MM.1S (cell line): ENCODE measurements at regions not wholly inside any gene's neighbourhood (a gene's known extent, or its start where the extent isn't known, plus 50 kb on each side); places are given as distances from the start of the nearest gene placed in this dataset.

Experiments
- DNase-seq: peaks from one replicate; pipeline ENCODE4 v3.0.0-alpha.2; 2015
- H2AFZ ChIP-seq: fragments of 300-600 bp; sonication (generic); 2 replicates; pipeline ENCODE4 v1.6.0; 2016; ENCODE audit warnings: antibody characterized with exemption, low read length
- H3F3A ChIP-seq: fragments of 300-600 bp; sonication (generic); 2 replicates; pipeline ENCODE4 v1.6.1; 2016; ENCODE audit warnings: mild to moderate bottlenecking, antibody characterized with exemption, low read length, moderate library complexity, mixed read lengths; ENCODE audit not compliant: insufficient read depth
- H3K27ac ChIP-seq: fragments of 300-600 bp; sonication (generic); 2 replicates; pipeline ENCODE4 v1.5.1; 2016; ENCODE audit warnings: mild to moderate bottlenecking, low read length
- H3K27me3 ChIP-seq: fragments of 300-600 bp; sonication (generic); replicated peaks from 2 replicates; pipeline ENCODE4 v1.6.0; 2016; ENCODE audit warnings: low read length; ENCODE audit not compliant: insufficient read depth
- H3K36me3 ChIP-seq: fragments of 300-600 bp; sonication (generic); replicated peaks from 2 replicates; pipeline ENCODE4 v1.6.1; 2016; ENCODE audit warnings: mild to moderate bottlenecking, low read length, mixed read lengths; ENCODE audit not compliant: insufficient read depth
- H3K4me1 ChIP-seq: fragments of 300-600 bp; sonication (generic); 2 replicates; pipeline ENCODE4 v1.6.1; 2016; ENCODE audit warnings: low read length, mixed read lengths
- H3K4me2 ChIP-seq: fragments of 300-600 bp; sonication (generic); 2 replicates; pipeline ENCODE4 v1.6.0; 2016; ENCODE audit warnings: low read depth, low read length
- H3K4me3 ChIP-seq: fragments of 300-600 bp; sonication (generic); 2 replicates; pipeline ENCODE4 v1.5.1; 2016; ENCODE audit warnings: low read length, mixed read lengths
- H3K79me2 ChIP-seq: fragments of 300-600 bp; sonication (generic); 2 replicates; pipeline ENCODE4 v1.6.1; 2016; ENCODE audit warnings: mixed run types, low read length, mixed read lengths
- H3K9ac ChIP-seq: fragments of 300-600 bp; sonication (generic); 2 replicates; pipeline ENCODE4 v1.6.1; 2016; ENCODE audit warnings: low read length, mixed read lengths
- H3K9me2 ChIP-seq: fragments of 300-600 bp; sonication (generic); replicated peaks from 2 replicates; pipeline ENCODE4 v1.6.1; 2016; ENCODE audit warnings: mild to moderate bottlenecking, low read length, mixed read lengths; ENCODE audit not compliant: insufficient read depth
- H3K9me3 ChIP-seq: fragments of 300-600 bp; sonication (generic); replicated peaks from 2 replicates; pipeline ENCODE4 v1.6.1; 2016; ENCODE audit warnings: mild to moderate bottlenecking, low read length, mixed read lengths; ENCODE audit not compliant: insufficient read depth
- H4K20me1 ChIP-seq: fragments of 300-600 bp; sonication (generic); 2 replicates; pipeline ENCODE4 v1.6.1; 2016; ENCODE audit warnings: mild to moderate bottlenecking, low read length, moderate library complexity, mixed read lengths; ENCODE audit not compliant: insufficient read depth
- EZH2 ChIP-seq: fragments of 300-600 bp; sonication (generic); optimal IDR thresholded peaks from 2 replicates; pipeline ENCODE3; 2017; ENCODE audit warnings: low read depth, mild to moderate bottlenecking, antibody characterized with exemption, low read length, mixed read lengths
- EZH2phosphoT487 ChIP-seq: fragments of 300-600 bp; sonication (generic); IDR thresholded peaks from 2 replicates; pipeline ENCODE4 v1.6.1; 2018; ENCODE audit warnings: antibody characterized with exemption, low read length
- TF ChIP-seq, protein P1 (sequence below): fragments of 300-600 bp; sonication (generic); IDR thresholded peaks from 2 replicates; pipeline ENCODE4 v1.5.1; 2016; ENCODE audit warnings: antibody characterized with exemption, low read length, mixed read lengths

DNA sequence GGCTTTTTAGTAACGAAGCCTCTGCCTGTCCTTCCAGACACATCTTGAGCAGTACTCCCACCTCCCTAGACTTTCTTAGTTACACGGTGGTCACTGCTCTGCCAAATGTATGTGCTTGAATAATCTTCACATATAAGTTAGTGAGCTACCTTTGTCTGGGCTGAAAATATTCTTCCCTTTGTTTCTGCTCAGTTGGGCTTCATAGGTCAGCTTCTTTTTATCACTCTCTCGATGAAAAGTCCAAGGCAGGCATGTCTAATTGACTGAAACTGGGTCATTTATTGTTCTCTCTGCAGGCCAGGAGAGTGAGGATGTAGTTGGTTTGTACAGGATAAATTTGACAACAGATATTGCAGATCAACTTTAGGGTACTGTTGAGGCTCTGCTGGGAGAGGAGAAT is 636.7 kb upstream of the IGFBP3 start:
- Histone ChIP-seq H3K27ac (no peak overlapping the region), H3K4me1 (no peaks in the 10 kb centered on the region), H3K27me3 (no peaks in the 10 kb centered on the region), H3K4me3 (no peak overlapping the region), H3K9ac (no peak overlapping the region), H2AFZ (no peak overlapping the region), H3K9me2 (no peaks in the 10 kb centered on the region), H3F3A (no peaks in the 10 kb centered on the region), H4K20me1 (no peaks in the 10 kb centered on the region), H3K36me3 (no peaks in the 10 kb centered on the region), H3K4me2 (no peak overlapping the region), H3K9me3 (no peaks in the 10 kb centered on the region), H3K79me2 (no peaks in the 10 kb centered on the region)
- TF ChIP-seq, protein P1, sequence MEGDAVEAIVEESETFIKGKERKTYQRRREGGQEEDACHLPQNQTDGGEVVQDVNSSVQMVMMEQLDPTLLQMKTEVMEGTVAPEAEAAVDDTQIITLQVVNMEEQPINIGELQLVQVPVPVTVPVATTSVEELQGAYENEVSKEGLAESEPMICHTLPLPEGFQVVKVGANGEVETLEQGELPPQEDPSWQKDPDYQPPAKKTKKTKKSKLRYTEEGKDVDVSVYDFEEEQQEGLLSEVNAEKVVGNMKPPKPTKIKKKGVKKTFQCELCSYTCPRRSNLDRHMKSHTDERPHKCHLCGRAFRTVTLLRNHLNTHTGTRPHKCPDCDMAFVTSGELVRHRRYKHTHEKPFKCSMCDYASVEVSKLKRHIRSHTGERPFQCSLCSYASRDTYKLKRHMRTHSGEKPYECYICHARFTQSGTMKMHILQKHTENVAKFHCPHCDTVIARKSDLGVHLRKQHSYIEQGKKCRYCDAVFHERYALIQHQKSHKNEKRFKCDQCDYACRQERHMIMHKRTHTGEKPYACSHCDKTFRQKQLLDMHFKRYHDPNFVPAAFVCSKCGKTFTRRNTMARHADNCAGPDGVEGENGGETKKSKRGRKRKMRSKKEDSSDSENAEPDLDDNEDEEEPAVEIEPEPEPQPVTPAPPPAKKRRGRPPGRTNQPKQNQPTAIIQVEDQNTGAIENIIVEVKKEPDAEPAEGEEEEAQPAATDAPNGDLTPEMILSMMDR: no peak
- no peak for TF ChIP-seq EZH2phosphoT487
- TF ChIP-seq EZH2: no peak
- DNase-seq: no peak

DNA sequence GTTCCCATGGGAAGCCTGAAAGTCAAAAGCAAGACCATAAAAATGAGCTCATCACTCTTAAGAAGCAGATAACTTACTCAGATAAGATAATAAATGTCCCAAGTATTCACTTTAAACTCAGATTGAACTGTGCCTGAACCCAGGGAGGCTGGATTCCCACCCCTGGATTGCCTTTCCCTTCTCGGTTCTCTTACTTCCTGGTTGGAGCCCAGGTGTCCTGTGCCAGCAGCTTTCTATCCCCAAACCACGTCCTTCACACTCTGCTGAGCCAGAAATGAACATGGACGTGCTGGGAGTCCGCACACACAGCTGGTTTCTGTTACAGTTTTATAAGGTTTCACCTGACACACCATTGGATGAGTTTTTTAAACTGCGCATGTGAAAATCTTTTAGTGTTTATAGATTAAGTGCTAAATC is 636.2 kb upstream of the IGFBP3 start:
- H3K27ac ChIP-seq: no peak overlapping the region
- H3F3A ChIP-seq: no peaks in the 10 kb centered on the region
- H2AFZ ChIP-seq: no peak overlapping the region
- no peak for DNase-seq
- H3K79me2 ChIP-seq: no peaks in the 10 kb centered on the region
- H3K4me1 ChIP-seq: no peaks in the 10 kb centered on the region
- H4K20me1 ChIP-seq: no peaks in the 10 kb centered on the region
- TF ChIP-seq EZH2phosphoT487 (no peak), EZH2 (no peak)
- TF ChIP-seq, protein P1: no peak
- no peaks in the 10 kb centered on the region for H3K9me3 ChIP-seq
- H3K4me3 ChIP-seq: no peak overlapping the region
- H3K9me2 ChIP-seq: no peaks in the 10 kb centered on the region
- no peak overlapping the region for H3K4me2 ChIP-seq
- no peaks in the 10 kb centered on the region for H3K36me3 ChIP-seq
- H3K9ac ChIP-seq: no peak overlapping the region
- H3K27me3 ChIP-seq: no peaks in the 10 kb centered on the region

DNA sequence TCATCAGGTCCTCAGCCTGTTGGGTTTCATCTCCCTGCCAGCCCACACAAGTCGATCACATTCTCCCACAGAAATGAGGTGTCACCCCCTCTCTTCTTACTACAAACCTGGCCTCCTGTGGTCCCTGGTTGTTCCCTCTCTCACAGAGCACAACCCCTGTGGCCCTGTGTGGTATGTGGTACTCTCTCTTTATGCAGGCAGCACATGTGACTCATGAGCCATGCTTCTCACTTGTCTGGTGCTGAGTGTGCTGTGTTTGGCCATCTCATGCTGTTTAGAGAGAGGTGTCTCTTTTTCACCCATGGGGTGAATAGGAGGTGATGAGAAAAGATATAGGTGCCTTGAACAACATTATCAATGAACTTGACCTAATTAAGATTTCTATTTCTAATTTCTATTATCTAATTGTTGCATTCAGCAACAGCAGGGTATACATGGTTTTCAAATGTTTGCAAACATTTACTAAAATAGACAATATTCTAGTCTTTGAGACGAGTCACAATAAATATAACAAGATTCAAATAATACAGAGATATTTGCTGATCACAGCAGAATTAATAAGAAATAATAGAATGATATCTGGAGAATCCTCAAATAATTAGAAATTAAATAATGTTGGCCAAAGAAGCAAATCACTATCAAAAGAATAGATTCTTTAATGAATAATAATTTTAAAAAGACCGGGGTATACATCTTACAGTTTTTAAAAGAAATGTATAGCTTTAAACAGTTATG is 633.8 kb upstream of the IGFBP3 start:
- Histone ChIP-seq H3K9me3 (no peaks in the 10 kb centered on the region), H3K79me2 (no peaks in the 10 kb centered on the region), H2AFZ (no peak overlapping the region), H3K27ac (no peak overlapping the region), H3F3A (no peaks in the 10 kb centered on the region), H3K36me3 (no peaks in the 10 kb centered on the region), H3K9ac (no peak overlapping the region), H4K20me1 (no peaks in the 10 kb centered on the region), H3K4me3 (no peak overlapping the region), H3K9me2 (no peaks in the 10 kb centered on the region), H3K4me1 (no peaks in the 10 kb centered on the region), H3K4me2 (no peak overlapping the region), H3K27me3 (no peaks in the 10 kb centered on the region)
- TF ChIP-seq, protein P1: no peak
- TF ChIP-seq EZH2: no peak
- no peak for TF ChIP-seq EZH2phosphoT487
- DNase-seq: no peak
